HepG2 (cell line): ENCODE measurements at regions not wholly inside any gene's neighbourhood (a gene's known extent, or its start where the extent isn't known, plus 50 kb on each side); places are given as distances from the start of the nearest gene placed in this dataset.

Source experiments
- CTCF ChIP-seq: sonication (generic); formaldehyde crosslinking; IDR thresholded peaks from 2 replicates; pipeline ENCODE4 v1.5.0; 2020; ENCODE audit warnings: mild to moderate bottlenecking, missing genetic modification reagents, moderate library complexity
- ZBTB38 ChIP-seq: sonication (generic); formaldehyde crosslinking; IDR thresholded peaks from 2 replicates; pipeline ENCODE4 v1.5.1; 2020; ENCODE audit warnings: mild to moderate bottlenecking, missing genetic modification reagents
- ZNF605 ChIP-seq: sonication (generic); formaldehyde crosslinking; IDR thresholded peaks from 2 replicates; pipeline ENCODE4 v1.8.0; 2022; ENCODE audit warnings: mild to moderate bottlenecking, missing genetic modification reagents
- ZUFSP ChIP-seq: sonication (generic); formaldehyde crosslinking; IDR thresholded peaks from 2 replicates; pipeline ENCODE4 v1.9.0; 2021; ENCODE audit warnings: missing genetic modification reagents, mild to moderate bottlenecking, borderline replicate concordance

GRCh38 chr5:4159681-4160080, 564.0 kb downstream of the IRX1 start:
- TF ChIP-seq CTCF (CRISPR knock-in tag), result no peak
- no peak for TF ChIP-seq ZBTB38 (CRISPR knock-in tag)
- TF ChIP-seq ZNF605, result no peak
- TF ChIP-seq ZUFSP (CRISPR knock-in tag), result no peak
